ENCODE measurements at regions not wholly inside any gene's neighbourhood (a gene's known extent, or its start where the extent isn't known, plus 50 kb on each side); places are given as distances from the start of the nearest gene placed in this dataset.

GRCh38 chr5:56508249-56508648 is 275.1 kb upstream of the ANKRD55 start:
- no peak for DNase-seq

- no peak for DNase-seq
These were observed 274.3 kb upstream of the ANKRD55 start for GRCh38 chr5:56507351-56507930.

- DNase-seq, result no peak
These were observed 273.3 kb upstream of the ANKRD55 start for GRCh38 chr5:56506211-56506965.

GRCh38 chr5:56503929-56504328 is 270.8 kb upstream of the ANKRD55 start:
- no peak for DNase-seq

- DNase-seq, result no peak
These were observed 268.8 kb upstream of the ANKRD55 start for GRCh38 chr5:56501781-56502557.

- no peak for DNase-seq
These were observed 266.8 kb upstream of the ANKRD55 start for GRCh38 chr5:56499901-56500300.

GRCh38 chr5:56499491-56499890 is 266.4 kb upstream of the ANKRD55 start:
- no peak for DNase-seq

- DNase-seq, result no peak
These were observed 265.7 kb upstream of the ANKRD55 start for GRCh38 chr5:56498759-56499395.

- no peak for DNase-seq
These were observed 263.5 kb upstream of the ANKRD55 start for GRCh38 chr5:56496581-56497063.

GRCh38 chr5:56494300-56494731 is 261.2 kb upstream of the ANKRD55 start:
- peak; percentile 39 for DNase-seq

GRCh38 chr5:56493766-56494165 is 260.6 kb upstream of the ANKRD55 start:
- no peak for DNase-seq

GRCh38 chr5:56493308-56493707 is 260.2 kb upstream of the ANKRD55 start:
- DNase-seq, result no peak

GRCh38 chr5:56492812-56493211 is 259.7 kb upstream of the ANKRD55 start:
- DNase-seq, result no peak

- no peak for DNase-seq
These were observed 257.9 kb upstream of the ANKRD55 start for GRCh38 chr5:56490971-56491468.

GRCh38 chr5:56489272-56489671 is 256.1 kb upstream of the ANKRD55 start:
- DNase-seq, result no peak

- DNase-seq, result no peak
These were observed 254.5 kb upstream of the ANKRD55 start for GRCh38 chr5:56487528-56488115.

GRCh38 chr5:56482363-56482762 is 249.2 kb upstream of the ANKRD55 start:
- DNase-seq, result no peak

GRCh38 chr5:56481428-56482357 is 248.6 kb upstream of the ANKRD55 start:
- DNase-seq, result peak; percentile 69

GRCh38 chr5:56480705-56481427 is 247.7 kb upstream of the ANKRD55 start:
- DNase-seq, result peak; percentile 87

GRCh38 chr5:56480078-56480704 is 247.1 kb upstream of the ANKRD55 start:
- no peak for DNase-seq

Data from left hindlimb (tissue), 1 donor.